A549 (cell line): ENCODE measurements at regions not wholly inside any gene's neighbourhood (a gene's known extent, or its start where the extent isn't known, plus 50 kb on each side); places are given as distances from the start of the nearest gene placed in this dataset.

Source experiments
- ATAC-seq, 2 experiments: fragments of 200-7000 bp in 1 of 2; fragments of >200 bp in 1 of 2; cut with Nextera tagmentation in 1 of 2; cut with Tn5 transposase in 1 of 2; 3 replicates each; pipeline versions ENCODE4 v1.8.0 to v1.9.1; 2018 to 2020; ENCODE audit warnings: mild to moderate bottlenecking in 1 of 2, moderate library complexity in 1 of 2
- CTCF ChIA-PET: fragments of 300-600 bp; sonication (Branson Sonifier 250); formaldehyde crosslinking; extraction: SDS; loops from one replicate; lab custom pipeline; 2021; ENCODE audit warnings: antibody characterized with exemption, inconsistent platforms; lab: Yijun Ruan, JAX
- POLR2A ChIA-PET: fragments of 350-600 bp; formaldehyde crosslinking; extraction: SDS; loops from one replicate; lab custom pipeline; 2021; ENCODE audit warnings: antibody characterized with exemption, inconsistent platforms; lab: Yijun Ruan, JAX
- DNase-seq, 2 experiments: peaks; one replicate each; pipeline versions ENCODE4 v3.0.0 to v3.0.0-alpha.2; 2011 to 2016; ENCODE audit warnings: low read depth in 1 of 2, low spot score in 1 of 2
- FAIRE-seq: peaks from 2 replicates; lab custom pipeline; 2011; peaks lifted over from hg19 to GRCh38; lab: Jason Lieb, UNC
- H3K27ac ChIP-seq, 2 experiments: fragments of >200 bp; sonication (Bioruptor Twin); formaldehyde crosslinking; 3 replicates each; pipeline ENCODE4 v1.5.1; 2016 to 2017
- H3K4me1 ChIP-seq: fragments of >200 bp; sonication (Bioruptor Twin); formaldehyde crosslinking; 3 replicates; pipeline ENCODE4 v1.6.1; 2016
- H3K4me2 ChIP-seq: fragments of >200 bp; sonication (Bioruptor Twin); formaldehyde crosslinking; 3 replicates; pipeline ENCODE4 v1.6.1; 2016
- H3K4me3 ChIP-seq: fragments of >200 bp; sonication (Bioruptor Twin); formaldehyde crosslinking; 3 replicates; pipeline ENCODE4 v1.5.1; 2016
- H3K9me3 ChIP-seq: fragments of >200 bp; sonication (Bioruptor Twin); formaldehyde crosslinking; 3 replicates; pipeline ENCODE4 v1.6.1; 2016
- CBX2 ChIP-seq: fragments of 200-600 bp; sonication (generic); IDR thresholded peaks from 2 replicates; pipeline ENCODE4 v1.6.1; 2016; ENCODE audit warnings: low read depth, mild to moderate bottlenecking, borderline replicate concordance
- CBX8 ChIP-seq: fragments of 200-600 bp; sonication (generic); IDR thresholded peaks from 2 replicates; pipeline ENCODE4 v1.6.1; 2016
- CEBPB ChIP-seq, 2 experiments: fragments of >200 bp in 1 of 2; sonication (Bioruptor Twin) in 1 of 2; formaldehyde crosslinking in 1 of 2; IDR thresholded peaks; 2 replicates each; pipeline ENCODE4 v1.6.1; 2012 to 2016
- CHD2 ChIP-seq: fragments of 150-350 bp; IDR thresholded peaks from 2 replicates; pipeline ENCODE4 v1.6.1; 2014; ENCODE audit warnings: low read length; ENCODE audit not compliant: partially characterized antibody
- CHD4 ChIP-seq: fragments of 200-600 bp; sonication (generic); IDR thresholded peaks from 2 replicates; pipeline ENCODE4 v1.6.1; 2016; ENCODE audit warnings: antibody characterized with exemption, mild to moderate bottlenecking, borderline replicate concordance
- EP300 ChIP-seq, 2 experiments: fragments of >200 bp; sonication (Bioruptor Twin); formaldehyde crosslinking; IDR thresholded peaks; 2 replicates in 1 of 2; 3 replicates in 1 of 2; pipeline ENCODE4 v1.6.1; 2016 to 2017
- ESRRA ChIP-seq: fragments of 150-350 bp; IDR thresholded peaks from 2 replicates; pipeline ENCODE4 v1.6.1; 2014; ENCODE audit warnings: mild to moderate bottlenecking, low read length, borderline replicate concordance
- FOSB ChIP-seq: fragments of 250-450 bp; sonication (Bioruptor Pico); IDR thresholded peaks from 2 replicates; pipeline ENCODE4 v1.5.0; 2020; ENCODE audit warnings: mild to moderate bottlenecking, moderate library complexity
- FOSL2 ChIP-seq, 2 experiments: fragments of 450-650 bp in 1 of 2; fragments of >200 bp in 1 of 2; sonication (Bioruptor Twin) in 1 of 2; formaldehyde crosslinking; IDR thresholded peaks; 2 replicates each; pipeline versions ENCODE4 v1.5.0 to v1.6.1; 2016 to 2020; ENCODE audit warnings: mild to moderate bottlenecking in 1 of 2, moderate library complexity in 1 of 2
- HEYL ChIP-seq: fragments of 250-450 bp; sonication (Bioruptor Pico); IDR thresholded peaks from 2 replicates; pipeline ENCODE4 v1.8.0; 2021; ENCODE audit warnings: mild to moderate bottlenecking, moderate library complexity
- HOXB13 ChIP-seq: fragments of 250-450 bp; sonication (Bioruptor Pico); IDR thresholded peaks from 2 replicates; pipeline ENCODE4 v1.5.0; 2020; ENCODE audit warnings: low read depth, mild to moderate bottlenecking, moderate library complexity
- JUN ChIP-seq, 2 experiments: fragments of >200 bp; sonication (Bioruptor Twin); formaldehyde crosslinking; IDR thresholded peaks; 2 replicates in 1 of 2; 3 replicates in 1 of 2; pipeline ENCODE4 v1.6.1; 2016 to 2017
- KDM5A ChIP-seq: fragments of 200-600 bp; sonication (generic); IDR thresholded peaks from 2 replicates; pipeline ENCODE4 v1.6.1; 2016; ENCODE audit warnings: antibody characterized with exemption, mild to moderate bottlenecking
- MAFK ChIP-seq: fragments of 450-650 bp; IDR thresholded peaks from 2 replicates; pipeline ENCODE4 v1.6.1; 2014; ENCODE audit not compliant: partially characterized antibody
- MAZ ChIP-seq: fragments of 150-350 bp; IDR thresholded peaks from 2 replicates; pipeline ENCODE4 v1.6.1; 2014; ENCODE audit warnings: antibody characterized with exemption, low read depth, low read length, borderline replicate concordance
- NFE2L2 ChIP-seq: fragments of 150-350 bp; conservative IDR thresholded peaks from 2 replicates; pipeline ENCODE4 v1.6.1; 2014; ENCODE audit warnings: low read length
- NPAS2 ChIP-seq: fragments of 250-450 bp; sonication (Bioruptor Pico); IDR thresholded peaks from 2 replicates; pipeline ENCODE4 v1.8.0; 2022; ENCODE audit warnings: mild to moderate bottlenecking, moderate library complexity, borderline replicate concordance
- NR3C1 ChIP-seq: fragments of >200 bp; sonication (Bioruptor Twin); formaldehyde crosslinking; IDR thresholded peaks from 3 replicates; pipeline ENCODE4 v1.6.1; 2017
- PHF8 ChIP-seq: fragments of 200-600 bp; sonication (generic); IDR thresholded peaks from 2 replicates; pipeline ENCODE4 v1.6.1; 2016; ENCODE audit warnings: low read depth, mild to moderate bottlenecking, antibody characterized with exemption, moderate library complexity, borderline replicate concordance
- RARB ChIP-seq: fragments of 250-450 bp; sonication (Bioruptor Pico); IDR thresholded peaks from 2 replicates; pipeline ENCODE4 v1.8.0; 2021; ENCODE audit warnings: mild to moderate bottlenecking, moderate library complexity
- SMC3 ChIP-seq: fragments of >200 bp; sonication (Bioruptor Twin); formaldehyde crosslinking; IDR thresholded peaks from 3 replicates; pipeline ENCODE4 v1.6.1; 2018; ENCODE audit warnings: inconsistent platforms
- WGBS: methylation state at CpG from one replicate; pipeline ENCODE4 v1.1.6; 2017; ENCODE audit errors: missing lambda C conversion rate; 5-methylcytosine and 5-hydroxymethylcytosine counted together
- TF ChIP-seq, protein P1 (sequence below): IDR thresholded peaks from 2 replicates; pipeline ENCODE4 v1.6.1; 2012
- TF ChIP-seq, protein P2 (sequence below): fragments of 250-450 bp; sonication (Bioruptor Pico); IDR thresholded peaks from 2 replicates; pipeline ENCODE4 v1.5.0; 2020; ENCODE audit warnings: low read depth, mild to moderate bottlenecking, moderate library complexity
- TF ChIP-seq, protein P3 (sequence below): IDR thresholded peaks from 2 replicates; pipeline ENCODE4 v1.6.1; 2012
- TF ChIP-seq, protein P4 (sequence below): fragments of >200 bp; sonication (Bioruptor Twin); formaldehyde crosslinking; IDR thresholded peaks from 3 replicates; pipeline ENCODE4 v1.5.1; 2016

DNA sequence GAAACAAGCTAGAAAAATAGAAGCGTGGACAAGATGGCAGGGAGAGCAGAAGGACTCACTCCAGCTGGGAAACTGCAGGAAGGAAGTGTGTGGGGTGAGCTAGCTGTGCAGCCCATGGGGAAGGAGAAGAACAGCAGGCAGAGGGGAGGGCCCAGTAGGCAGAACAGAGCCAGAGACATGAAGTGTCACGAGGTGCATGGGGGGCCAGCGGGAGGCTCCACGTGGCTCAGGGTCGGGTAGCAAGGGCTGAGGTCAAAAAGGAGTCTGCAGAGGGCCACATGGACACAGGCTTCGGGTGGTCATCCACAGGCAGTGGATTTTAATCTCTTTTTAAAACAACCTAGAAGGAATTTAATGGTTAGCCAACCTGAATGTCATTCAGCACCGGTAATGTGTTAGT lies 669.0 kb downstream of the BCL11B start:
- Histone ChIP-seq H3K4me1 (no peaks in the 10 kb centered on the region), H3K4me2 (no peak overlapping the region), H3K4me3 (no peak overlapping the region), H3K27ac (no peak overlapping the region), H3K9me3 (no peaks in the 10 kb centered on the region)
- TF ChIP-seq HEYL (CRISPR knock-in tag), result no peak
- TF ChIP-seq CBX2, result no peak
- no peak for TF ChIP-seq EP300 (IDR thresholded peaks at IDR 0.05)
- no peak for TF ChIP-seq CEBPB (IDR thresholded peaks at IDR 0.05)
- TF ChIP-seq ESRRA, result no peak
- TF ChIP-seq SMC3, result no peak
- no peak for TF ChIP-seq NR3C1
- TF ChIP-seq NFE2L2, result no peak
- TF ChIP-seq, protein P1, sequence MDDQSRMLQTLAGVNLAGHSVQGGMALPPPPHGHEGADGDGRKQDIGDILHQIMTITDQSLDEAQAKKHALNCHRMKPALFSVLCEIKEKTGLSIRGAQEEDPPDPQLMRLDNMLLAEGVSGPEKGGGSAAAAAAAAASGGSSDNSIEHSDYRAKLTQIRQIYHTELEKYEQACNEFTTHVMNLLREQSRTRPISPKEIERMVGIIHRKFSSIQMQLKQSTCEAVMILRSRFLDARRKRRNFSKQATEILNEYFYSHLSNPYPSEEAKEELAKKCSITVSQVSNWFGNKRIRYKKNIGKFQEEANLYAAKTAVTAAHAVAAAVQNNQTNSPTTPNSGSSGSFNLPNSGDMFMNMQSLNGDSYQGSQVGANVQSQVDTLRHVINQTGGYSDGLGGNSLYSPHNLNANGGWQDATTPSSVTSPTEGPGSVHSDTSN, result no peak
- TF ChIP-seq JUN (IDR thresholded peaks at IDR 0.05), result no peak
- FAIRE-seq, result no peak
- ChIA-PET POLR2A (no interaction called here), CTCF (interaction anchor here (1.5 kb wide), 1 partner anchor 14 kb away, joined by 3 read pairs; no protein-coding TSS in a partner anchor)
- 2% methylated on average over 7 of the region's 7 CpGs for WGBS
- ATAC-seq, result no peak
- no peak for DNase-seq

DNA sequence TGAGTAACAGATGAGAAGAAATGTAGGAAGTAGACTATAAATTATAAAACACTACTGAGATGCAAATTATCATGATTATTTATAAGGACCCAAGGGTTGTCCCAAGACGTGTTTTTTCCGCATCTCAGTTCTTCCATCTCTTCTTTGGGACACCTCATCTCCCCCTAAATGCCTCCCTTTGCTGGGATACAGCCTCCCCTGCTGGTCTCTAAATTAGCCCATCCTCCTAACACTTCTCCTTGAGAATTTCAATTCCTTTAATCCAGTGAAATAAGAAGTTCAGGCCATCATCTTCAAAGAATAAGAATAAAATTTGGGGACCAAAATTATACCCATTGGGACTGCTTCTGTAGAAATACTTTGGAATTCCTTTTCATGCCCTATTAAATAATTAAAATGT lies 667.0 kb downstream of the BCL11B start:
- Histone ChIP-seq H3K27ac (no peak overlapping the region), H3K4me2 (no peak overlapping the region), H3K4me1 (no peaks in the 10 kb centered on the region), H3K4me3 (no peak overlapping the region), H3K9me3 (no peaks in the 10 kb centered on the region)
- CTCF ChIA-PET, result no interaction called here
- FAIRE-seq, result no peak
- POLR2A ChIA-PET, result no interaction called here
- ATAC-seq, result no peak
- no peak for DNase-seq
- no peak for TF ChIP-seq MAFK
- TF ChIP-seq RARB (CRISPR knock-in tag), result no peak
- TF ChIP-seq MAZ, result no peak
- no peak for TF ChIP-seq KDM5A
- no peak for TF ChIP-seq CHD4
- no peak for TF ChIP-seq FOSB (CRISPR knock-in tag)
- TF ChIP-seq, protein P2, sequence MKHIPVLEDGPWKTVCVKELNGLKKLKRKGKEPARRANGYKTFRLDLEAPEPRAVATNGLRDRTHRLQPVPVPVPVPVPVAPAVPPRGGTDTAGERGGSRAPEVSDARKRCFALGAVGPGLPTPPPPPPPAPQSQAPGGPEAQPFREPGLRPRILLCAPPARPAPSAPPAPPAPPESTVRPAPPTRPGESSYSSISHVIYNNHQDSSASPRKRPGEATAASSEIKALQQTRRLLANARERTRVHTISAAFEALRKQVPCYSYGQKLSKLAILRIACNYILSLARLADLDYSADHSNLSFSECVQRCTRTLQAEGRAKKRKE, result no peak
- TF ChIP-seq CBX8, result no peak
- no peak for TF ChIP-seq HOXB13
- TF ChIP-seq, protein P3, sequence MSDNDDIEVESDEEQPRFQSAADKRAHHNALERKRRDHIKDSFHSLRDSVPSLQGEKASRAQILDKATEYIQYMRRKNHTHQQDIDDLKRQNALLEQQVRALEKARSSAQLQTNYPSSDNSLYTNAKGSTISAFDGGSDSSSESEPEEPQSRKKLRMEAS, result no peak
- no peak for TF ChIP-seq CHD2
- TF ChIP-seq FOSL2 (IDR thresholded peaks at IDR 0.05), result no peak
- no peak for TF ChIP-seq FOSL2 (CRISPR knock-in tag; IDR thresholded peaks at IDR 0.05)
- TF ChIP-seq, protein P4, sequence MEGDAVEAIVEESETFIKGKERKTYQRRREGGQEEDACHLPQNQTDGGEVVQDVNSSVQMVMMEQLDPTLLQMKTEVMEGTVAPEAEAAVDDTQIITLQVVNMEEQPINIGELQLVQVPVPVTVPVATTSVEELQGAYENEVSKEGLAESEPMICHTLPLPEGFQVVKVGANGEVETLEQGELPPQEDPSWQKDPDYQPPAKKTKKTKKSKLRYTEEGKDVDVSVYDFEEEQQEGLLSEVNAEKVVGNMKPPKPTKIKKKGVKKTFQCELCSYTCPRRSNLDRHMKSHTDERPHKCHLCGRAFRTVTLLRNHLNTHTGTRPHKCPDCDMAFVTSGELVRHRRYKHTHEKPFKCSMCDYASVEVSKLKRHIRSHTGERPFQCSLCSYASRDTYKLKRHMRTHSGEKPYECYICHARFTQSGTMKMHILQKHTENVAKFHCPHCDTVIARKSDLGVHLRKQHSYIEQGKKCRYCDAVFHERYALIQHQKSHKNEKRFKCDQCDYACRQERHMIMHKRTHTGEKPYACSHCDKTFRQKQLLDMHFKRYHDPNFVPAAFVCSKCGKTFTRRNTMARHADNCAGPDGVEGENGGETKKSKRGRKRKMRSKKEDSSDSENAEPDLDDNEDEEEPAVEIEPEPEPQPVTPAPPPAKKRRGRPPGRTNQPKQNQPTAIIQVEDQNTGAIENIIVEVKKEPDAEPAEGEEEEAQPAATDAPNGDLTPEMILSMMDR, result no peak
- TF ChIP-seq, protein P1, result no peak
- TF ChIP-seq PHF8, result no peak
- no peak for TF ChIP-seq NPAS2
- 8% methylated on average over 2 of the region's 2 CpGs for WGBS
